Posterior cingulate gyrus (tissue), 11 donors: ENCODE measurements at regions not wholly inside any gene's neighbourhood (a gene's known extent, or its start where the extent isn't known, plus 50 kb on each side); places are given as distances from the start of the nearest gene placed in this dataset.
A peak's percentile ranks its signal among the peaks of the same experiment; 100 is the strongest.
"Not testable (repeated sequence)": the region's sequence is repeated elsewhere in the genome, so short reads cannot be mapped to it uniquely, and the experiment has no call there.

ENCODE experiments used
- DNase-seq, 10 donors: peaks; one replicate each; pipeline versions ENCODE4 v3.0.0 to v3.0.0-alpha.2; 2020 to 2021; ENCODE audit warnings: mixed read lengths in 3 of 10
- intact Hi-C: fragments of 100-400 bp; cut with DNase I; formaldehyde crosslinking; loops from one replicate; pipeline ENCODE4 v1.15.1; 2023

DNA sequence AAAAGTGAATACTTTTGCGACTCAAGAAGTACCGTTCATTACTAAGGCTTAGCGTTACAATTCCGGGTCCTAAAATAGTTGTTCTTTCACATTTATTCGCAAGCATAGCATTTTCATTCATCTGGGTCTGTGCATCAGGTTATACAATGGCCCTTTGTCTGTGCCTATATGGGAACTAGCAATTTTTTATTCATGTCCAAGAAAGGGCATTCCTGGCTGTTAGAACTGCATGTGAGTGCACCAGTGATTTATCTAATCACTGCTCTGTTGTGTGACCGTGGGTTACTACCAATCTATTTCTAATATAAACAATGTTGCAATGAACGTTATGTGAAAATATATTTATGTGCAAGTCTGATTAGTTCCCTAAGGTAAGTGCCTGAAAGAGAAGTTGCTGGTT, 63.8 kb downstream of the SPANXA1 start:
- intact Hi-C loops, DNase-seq: not testable (repeated sequence)

DNA sequence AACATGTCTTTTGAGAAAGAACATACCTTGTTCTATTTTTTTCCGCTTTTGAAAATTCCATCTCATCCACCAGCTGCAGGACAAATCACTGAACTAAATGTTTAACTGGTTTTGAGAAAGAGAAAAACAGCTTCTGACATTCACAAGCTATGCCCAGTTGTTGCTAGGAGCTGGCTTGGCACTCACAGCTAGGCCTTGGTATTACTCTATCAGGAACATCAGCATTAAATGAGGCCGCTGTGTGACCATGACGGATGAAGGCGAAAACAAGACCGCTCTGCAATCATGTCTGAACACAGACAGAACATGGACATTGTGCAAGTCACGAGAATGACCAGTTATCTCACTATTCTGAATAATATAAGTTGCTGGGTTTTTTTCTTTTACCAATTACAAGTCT, 108.8 kb downstream of the SPANXA1 start:
- intact Hi-C loops, DNase-seq: not testable (repeated sequence)

DNA sequence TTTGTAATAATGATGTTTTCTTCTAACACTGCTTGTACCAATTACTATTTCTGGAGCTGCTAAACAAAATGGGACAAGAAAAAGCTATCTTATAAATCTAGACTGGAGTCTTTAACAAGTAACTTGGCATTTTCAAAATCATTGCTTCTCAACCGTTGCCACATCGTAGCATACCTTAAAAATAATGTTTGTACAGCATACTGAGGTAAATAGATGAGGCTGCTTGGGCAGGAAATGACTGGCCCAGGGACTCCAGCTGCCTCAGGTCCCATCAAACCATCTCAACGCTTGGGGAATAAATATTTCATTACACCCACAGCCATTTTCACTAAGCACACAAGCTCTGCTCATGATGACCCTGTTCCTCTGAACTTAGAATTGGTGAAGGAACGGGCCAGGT, 115.1 kb downstream of the SPANXA1 start:
- intact Hi-C loops: no loop called here
- no peak for DNase-seq

DNA sequence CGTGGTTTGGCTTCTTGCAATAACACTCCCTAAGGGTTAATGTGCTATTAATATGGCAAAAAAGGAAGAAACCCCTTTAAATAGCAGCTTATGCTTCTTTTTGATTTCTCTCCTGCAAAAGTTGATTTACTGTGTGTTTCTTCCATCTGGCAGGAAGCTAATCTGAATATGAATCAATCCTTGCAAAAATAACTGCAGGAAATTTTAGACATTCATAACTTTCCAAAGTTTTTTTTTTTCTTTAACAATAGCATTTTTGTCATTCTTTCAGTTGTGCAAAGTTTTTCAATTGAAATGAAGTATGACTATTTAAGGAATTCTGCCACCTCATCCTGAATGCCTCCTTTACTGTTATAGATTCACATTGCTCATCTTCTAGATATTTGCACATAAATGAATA, 115.6 kb downstream of the SPANXA1 start:
- intact Hi-C loops: no loop called here
- no peak for DNase-seq

DNA sequence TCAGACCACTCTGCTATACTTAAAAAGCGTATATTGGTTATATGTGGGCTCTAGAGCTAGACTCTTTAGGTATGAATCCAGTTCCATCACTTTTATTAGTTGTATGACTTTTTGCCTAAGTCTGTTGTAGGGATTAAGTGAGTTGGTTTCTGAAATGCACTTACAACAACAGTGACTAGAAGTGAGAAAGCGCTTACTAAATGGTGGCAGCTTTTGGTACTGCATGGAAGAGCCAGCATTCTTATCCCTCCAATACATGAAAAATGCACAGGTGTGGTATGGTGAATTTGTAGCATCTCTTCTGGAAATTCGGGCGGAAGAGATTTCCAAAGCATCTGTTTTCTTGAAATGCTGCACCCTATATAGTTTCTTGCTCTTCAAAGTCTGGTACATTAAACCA, 117.1 kb downstream of the SPANXA1 start:
- DNase-seq: no peak
- intact Hi-C loops: no loop called here

DNA sequence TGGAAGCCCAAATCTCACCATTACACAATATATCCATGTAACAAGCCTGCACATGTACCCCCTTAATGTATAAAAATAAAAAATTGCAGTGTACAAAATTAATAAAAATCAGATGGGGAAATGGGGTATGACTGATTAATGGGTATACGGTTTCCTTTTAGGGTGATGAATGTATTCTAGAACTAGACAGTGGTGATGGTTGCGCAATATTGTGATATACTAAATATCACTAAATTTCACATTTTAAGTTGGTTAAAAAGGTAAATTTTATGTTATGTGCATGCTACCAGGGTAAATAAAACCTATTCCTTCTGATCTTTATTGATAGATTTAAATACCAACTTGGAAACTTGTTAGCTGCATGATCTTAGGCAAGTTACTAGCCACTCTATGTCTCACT, 129.4 kb downstream of the SPANXA1 start:
- intact Hi-C loops: no loop called here
- no peak for DNase-seq

DNA sequence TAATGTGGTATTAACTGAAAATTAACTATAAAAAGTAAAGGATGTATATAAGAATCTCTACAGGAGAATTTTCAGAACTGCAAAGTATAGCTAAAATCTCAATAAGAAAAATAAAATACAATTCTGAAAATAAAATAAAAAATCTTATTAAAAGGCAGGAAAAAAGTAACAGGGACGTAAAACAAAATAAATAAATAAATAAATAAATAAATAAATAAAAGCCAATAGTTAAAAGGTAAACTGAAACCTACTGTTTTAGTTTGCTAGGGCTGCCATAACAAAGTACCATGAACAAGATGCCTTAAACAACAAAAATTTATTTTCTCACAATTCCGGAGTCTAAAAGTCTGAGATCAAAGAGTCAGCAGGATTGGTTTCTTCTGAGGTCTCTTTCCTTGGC, 140.6 kb downstream of the SPANXA1 start:
- intact Hi-C loops: no loop called here
- no peak for DNase-seq

DNA sequence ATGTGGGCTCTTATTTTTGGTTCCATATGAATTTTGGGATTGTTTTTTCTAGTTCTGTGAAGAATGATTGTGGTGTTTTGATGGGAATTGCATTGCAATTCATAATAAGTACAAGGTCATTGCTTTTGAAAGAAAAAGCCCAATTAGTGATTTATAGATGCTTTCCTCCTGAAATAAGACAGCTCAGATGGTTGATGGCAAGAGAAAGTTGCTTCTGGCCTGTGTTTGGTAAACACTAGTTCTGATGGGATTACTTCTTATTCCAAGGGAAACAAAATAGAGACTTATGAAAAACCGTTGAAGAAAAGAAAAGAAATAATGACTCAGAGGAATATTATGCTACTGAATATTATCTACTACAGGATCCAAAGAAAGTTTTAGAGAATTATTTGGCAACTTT, 144.9 kb downstream of the SPANXA1 start:
- intact Hi-C loops: no loop called here
- DNase-seq: no peak

DNA sequence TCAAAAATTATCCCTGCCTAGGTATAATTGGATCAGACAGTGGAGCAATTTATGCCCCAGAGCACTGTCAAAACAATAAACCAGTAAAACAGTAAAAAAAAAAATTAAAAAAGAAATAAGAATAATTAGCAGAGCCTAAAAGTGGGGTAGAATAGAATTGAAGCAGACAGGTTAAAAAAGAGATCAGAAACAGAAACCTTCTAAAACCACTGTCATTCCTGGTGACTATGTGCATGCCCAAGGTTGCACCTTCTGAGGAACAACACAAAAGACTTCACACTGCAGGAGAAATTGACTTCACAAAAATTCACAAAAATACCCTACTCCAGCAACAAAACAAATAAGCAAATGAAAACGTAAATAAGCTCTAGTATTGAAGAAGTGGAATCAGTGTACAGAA, 168.6 kb downstream of the SPANXA1 start:
- DNase-seq: no peak
- intact Hi-C loops: no loop called here

DNA sequence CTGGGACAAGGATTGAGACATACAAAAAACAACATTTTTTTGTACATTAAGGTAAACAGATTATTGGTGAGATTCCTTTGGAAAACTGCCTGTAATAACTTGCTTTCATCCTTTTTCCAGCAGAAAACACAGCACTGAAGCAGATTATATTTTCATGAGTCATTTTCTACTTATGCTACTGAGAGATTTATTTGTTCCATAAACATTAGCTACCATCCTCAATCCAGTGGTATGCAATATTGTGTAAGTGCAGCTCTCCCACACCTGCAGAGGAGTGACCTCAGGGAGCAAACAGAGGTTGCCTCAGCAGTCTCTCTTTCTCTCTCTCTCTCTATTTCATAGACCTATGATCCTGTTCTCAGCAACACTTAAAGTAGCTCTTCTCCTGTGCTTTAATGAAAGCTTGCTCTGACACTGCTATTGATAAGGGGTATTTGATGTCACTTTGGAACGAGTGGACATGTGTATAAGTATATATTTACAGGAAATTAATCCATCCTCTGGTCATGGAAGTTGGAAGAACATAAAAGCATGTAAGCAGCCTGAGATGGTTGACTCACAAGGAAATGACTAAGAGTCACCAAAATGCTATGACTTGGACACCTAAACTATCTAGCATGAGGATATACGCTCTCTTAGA, 163.7 kb upstream of the SPANXC start:
- DNase-seq: no peak
- intact Hi-C loops: no loop called here

DNA sequence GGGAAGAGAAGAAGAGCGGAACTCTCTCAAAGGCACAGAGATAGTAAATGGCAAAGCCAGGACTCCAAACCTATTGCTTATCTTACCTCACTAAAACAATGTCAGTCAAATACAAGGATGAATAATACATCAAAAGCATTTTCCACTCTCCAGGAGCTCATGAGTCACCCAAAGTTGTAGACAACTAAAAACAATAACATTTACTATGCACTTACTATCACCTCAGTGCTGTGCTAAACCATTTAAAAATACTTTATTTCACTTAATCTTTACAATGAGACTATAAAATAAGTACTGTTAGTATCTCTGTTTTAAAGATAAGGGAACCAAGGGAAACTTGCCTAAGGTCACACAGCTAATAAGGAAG, 163.2 kb upstream of the SPANXC start:
- intact Hi-C loops: no loop called here
- no peak for DNase-seq

DNA sequence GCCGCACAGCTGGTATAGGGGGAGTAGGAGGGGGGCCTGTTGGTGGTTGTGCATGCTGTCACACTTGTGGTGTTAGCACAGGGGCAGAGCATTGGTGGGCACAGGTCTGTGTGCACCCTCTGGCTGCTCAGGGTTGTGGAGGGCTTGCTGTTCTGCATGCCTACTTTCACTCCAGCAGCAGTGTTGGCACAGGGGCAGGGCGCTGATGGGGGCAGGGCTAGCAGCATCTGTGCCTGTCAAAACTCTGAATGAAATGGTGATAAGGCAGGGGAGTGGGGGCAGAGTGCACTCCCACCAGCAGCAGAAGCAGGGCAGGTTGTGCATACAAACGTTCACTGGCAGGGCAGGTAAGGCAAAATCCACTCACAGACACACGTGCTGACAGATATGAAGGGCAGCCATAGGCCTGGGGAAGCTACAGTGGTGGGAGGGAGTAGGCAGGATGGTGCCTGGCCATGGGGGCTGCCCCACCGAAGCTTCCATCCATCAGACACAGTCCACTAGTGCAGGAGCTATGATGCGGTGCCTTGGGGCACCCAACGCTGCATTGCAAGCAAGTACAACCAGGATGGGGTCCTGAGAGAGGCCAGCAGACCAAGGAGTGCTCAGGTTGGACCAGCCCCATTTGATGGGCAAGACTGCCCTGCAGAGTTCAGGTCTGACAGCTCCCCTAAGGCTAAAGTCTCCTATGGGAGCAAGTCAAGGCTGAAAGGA, 160.7 kb upstream of the SPANXC start:
- peak in 1 of 10 donors; percentile 59 for DNase-seq
- intact Hi-C loops: no loop called here

DNA sequence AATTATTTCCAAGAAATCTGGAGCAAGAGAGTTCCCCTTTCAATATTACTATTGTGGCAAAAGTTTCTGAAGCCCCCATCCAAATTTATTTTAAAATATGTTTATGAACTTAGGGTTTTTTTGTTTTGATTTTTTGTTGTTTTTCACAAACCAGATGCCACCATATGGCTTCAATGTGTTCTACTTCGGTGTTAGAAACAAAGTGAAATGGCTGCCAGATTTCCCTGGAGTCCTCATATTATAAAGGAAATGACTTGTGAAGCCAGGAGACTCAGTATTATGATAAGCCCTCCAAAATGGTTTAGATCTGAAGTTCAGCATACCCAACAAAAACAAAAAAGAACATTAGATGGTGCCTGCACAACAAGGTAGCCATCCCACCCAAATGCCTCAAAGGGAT, 154.2 kb upstream of the SPANXC start:
- intact Hi-C loops: no loop called here
- DNase-seq: no peak

DNA sequence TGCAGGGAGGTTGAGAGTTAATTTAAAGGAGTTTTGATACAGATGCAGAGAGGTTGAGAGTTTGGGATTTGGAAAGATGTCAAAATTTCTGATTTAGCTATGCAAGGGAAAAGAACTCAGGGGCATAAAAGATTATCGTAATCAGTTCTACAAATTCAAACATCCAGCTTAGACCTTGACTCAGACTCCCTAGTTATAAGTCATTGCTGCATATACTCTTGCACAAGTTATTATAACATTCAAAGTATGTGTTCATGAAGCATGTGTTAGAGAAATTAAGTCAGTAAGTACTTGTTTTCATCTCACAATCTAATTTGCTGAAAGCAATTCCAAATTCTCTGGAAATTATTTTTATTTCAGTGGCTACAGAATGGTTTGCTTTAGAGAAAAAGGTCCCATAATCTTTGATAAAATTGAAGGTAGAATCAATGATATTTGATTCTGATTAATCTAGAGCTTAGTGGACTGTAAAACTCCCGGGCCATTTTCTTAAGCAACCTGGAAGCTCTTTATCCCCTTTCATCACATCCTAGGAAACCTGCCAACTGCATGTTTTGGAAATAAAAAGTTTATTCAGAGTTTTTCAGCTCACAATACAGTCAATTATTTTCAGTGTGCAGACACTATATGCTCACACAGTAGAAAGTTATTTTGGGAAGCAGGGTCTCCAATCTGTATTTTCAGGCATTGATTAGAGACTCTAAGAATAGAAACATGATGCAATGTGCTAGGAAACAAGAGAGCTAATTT, 132.9 kb upstream of the SPANXC start:
- no peak for DNase-seq
- intact Hi-C loops: no loop called here

DNA sequence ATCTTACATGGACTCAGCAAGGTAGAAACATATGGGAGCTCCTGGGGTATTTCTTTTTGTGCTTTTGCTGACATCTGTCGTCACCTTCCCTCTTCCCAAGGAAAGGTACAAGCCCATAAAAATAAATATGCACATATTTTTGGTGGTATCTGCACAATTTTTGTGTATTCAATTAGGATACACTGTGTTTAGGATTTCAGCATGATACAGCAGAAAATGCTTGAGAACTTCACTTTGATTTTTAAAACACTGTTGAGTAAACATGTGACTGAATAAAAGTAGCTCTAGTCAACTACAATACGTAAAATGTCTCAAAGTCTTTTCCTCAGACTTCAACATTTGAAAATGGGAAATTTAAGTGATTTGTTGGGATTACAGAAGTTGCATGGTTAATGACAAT, 99.4 kb upstream of the SPANXC start:
- intact Hi-C loops: no loop called here
- DNase-seq: no peak

DNA sequence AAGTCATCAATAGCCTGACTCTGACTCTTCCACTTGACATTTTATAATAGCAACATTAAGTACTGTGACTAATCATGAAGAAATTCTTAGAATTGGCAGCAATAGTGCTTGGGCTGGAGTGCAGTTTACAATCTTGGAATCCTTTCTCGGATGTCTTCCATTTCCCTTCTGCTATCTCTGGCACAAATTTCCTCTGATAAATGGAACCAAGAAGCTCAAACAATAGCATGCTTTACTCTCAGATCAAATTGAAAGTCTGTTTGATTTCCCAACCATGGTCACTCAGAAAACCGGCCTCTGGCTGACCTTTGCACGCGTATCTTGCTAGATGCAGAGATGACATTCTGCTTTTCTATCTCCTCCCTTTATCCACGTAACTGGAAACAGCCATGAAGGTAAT, 99.0 kb upstream of the SPANXC start:
- intact Hi-C loops: no loop called here
- no peak for DNase-seq

DNA sequence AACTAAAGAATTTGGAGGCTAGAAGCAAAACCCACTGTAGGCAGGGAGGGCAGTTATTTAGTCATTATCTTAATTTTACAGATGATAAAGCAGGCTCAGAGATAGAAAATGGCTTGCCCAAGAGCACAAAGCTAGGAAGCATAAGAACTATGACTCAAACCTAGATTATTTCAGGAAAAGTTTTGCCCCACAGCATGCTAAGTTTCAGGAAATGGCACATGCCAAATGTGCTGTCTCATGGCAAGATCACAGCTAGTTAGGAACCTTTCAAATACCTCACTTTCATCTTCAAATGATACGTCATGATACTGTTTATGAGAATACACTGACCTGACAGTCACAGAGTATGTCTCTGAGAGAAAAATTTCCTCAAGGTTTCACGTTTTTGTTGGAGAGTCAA, 78.5 kb upstream of the SPANXC start:
- DNase-seq: no peak
- intact Hi-C loops: no loop called here

DNA sequence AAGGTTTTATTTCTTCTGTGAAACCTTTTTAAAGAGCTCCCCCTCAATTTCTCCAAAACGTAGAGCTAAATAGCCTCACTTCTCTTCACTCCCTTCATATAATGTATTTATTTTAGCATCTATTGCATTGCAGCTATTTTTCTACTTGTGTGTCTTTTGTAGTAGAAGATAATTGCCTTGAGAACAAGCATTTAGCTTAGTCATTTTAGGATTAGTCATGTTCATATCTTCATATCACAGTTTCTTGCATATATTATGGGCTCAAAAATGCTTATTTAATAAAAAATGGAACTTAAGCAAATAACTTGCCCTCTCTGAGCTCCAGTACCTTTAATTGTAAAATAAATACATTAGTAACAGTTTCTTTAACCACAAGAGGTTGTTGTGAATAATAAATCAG, 72.1 kb upstream of the SPANXC start:
- intact Hi-C loops: no loop called here
- DNase-seq: no peak

DNA sequence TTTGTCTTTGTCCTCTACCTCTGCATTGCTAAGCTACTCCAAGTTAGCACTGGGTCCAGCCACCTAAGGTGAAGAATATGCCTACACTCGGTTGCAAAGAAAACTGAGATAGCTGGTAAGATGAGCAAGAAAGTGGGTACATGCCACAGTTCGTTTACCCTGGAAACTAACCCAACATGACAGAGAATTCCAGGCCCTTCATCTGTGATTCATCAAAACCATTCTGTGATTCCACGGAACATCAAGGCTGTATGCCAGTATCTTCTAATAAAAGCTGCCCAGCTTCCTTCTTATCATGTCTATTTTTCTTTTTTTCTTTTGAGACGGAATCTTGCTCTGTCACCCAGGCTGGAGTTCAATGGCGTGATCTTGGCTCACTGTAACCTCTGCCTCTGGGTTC, 58.7 kb upstream of the SPANXC start:
- DNase-seq: no peak
- intact Hi-C loops: no loop called here
